ENCODE measurements at regions not wholly inside any gene's neighbourhood (a gene's known extent, or its start where the extent isn't known, plus 50 kb on each side); places are given as distances from the start of the nearest gene placed in this dataset.
"Not testable (repeated sequence)": the region's sequence is repeated elsewhere in the genome, so short reads cannot be mapped to it uniquely, and the experiment has no call there.

DNA sequence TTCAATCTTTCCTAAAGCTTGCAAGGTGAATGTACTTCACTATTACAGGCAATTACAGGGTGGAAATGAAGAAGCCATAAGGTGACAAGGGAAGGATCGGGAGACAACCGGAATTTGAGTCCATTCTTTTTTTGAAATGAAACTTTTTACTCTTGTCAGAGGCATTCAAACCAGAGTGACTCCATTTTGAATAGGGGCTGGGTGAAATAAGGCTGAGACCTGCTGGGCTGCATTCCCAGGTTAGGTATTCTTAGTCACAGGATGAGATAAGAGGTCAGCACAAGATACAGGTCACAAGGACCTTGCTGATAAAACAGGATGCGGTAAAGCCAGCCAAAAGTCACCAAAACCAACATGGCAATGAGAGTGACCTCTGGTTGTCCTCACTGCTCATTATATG lies 363.3 kb downstream of the TYW1 start:
- no peak for DNase-seq (ENCODE audit: low read depth in 2 of 2)

DNA sequence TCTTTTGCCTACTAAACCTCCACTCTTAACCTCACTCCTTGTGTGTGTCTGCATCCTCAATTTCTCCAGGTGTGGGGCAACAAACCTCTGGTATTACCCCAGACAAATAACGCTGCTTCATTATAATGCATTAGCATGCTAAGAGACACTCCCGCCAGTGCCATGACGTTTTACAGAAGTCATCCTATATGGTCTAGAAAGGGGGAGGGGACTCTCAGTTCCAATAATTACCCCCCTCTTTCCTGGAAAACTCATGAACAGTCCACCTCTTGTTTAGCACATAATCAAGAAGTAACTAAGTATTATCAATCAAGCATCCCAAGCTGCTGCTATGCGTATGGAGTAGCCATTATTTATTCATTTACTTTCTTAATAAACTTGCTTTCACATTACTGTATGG lies 364.5 kb downstream of the TYW1 start:
- no peak for DNase-seq (ENCODE audit: low read depth in 2 of 2)

DNA sequence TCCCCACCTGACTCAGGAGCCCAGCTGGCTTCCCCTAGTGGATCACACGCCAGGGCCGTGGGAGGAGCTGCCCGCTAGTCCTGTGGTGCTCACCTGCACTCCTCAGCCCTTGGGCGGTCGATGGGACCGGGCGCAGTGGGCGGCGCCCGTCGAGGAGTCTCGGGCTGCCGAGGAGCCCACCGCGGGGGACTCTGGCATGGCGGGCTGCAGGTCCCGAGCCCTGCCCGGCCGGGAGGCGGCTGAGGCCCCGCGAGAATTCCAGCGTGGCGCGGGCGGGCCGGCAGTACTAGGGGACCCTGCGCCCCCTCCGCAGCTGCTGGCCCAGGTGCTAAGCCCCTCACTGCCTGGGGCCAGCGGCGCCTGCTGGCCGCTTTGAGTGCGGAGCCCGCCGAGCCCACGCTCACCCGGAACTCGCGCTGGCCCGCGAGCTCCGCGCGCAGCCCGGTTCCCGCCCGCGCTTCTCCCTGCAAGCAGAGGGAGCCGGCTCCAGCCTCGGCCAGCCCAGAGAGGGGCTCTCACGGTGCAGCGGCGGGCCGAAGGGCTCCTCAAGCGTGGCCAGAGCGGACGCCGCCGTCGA lies 367.9 kb downstream of the TYW1 start:
- DNase-seq (ENCODE audit: low read depth in 2 of 2): no peak

GRCh38 chr7:67371429-67372305 lies 375.0 kb downstream of the TYW1 start:
- DNase-seq (ENCODE audit: low read depth in 2 of 2): peak; percentile 3 to 47

- DNase-seq (ENCODE audit: low read depth in 2 of 2): not testable (repeated sequence)
Observed at GRCh38 chr7:67373389-67373788, 376.8 kb downstream of the TYW1 start.

GRCh38 chr7:67375427-67375826 lies 378.8 kb downstream of the TYW1 start:
- no peak for DNase-seq (ENCODE audit: low read depth in 2 of 2)

DNA sequence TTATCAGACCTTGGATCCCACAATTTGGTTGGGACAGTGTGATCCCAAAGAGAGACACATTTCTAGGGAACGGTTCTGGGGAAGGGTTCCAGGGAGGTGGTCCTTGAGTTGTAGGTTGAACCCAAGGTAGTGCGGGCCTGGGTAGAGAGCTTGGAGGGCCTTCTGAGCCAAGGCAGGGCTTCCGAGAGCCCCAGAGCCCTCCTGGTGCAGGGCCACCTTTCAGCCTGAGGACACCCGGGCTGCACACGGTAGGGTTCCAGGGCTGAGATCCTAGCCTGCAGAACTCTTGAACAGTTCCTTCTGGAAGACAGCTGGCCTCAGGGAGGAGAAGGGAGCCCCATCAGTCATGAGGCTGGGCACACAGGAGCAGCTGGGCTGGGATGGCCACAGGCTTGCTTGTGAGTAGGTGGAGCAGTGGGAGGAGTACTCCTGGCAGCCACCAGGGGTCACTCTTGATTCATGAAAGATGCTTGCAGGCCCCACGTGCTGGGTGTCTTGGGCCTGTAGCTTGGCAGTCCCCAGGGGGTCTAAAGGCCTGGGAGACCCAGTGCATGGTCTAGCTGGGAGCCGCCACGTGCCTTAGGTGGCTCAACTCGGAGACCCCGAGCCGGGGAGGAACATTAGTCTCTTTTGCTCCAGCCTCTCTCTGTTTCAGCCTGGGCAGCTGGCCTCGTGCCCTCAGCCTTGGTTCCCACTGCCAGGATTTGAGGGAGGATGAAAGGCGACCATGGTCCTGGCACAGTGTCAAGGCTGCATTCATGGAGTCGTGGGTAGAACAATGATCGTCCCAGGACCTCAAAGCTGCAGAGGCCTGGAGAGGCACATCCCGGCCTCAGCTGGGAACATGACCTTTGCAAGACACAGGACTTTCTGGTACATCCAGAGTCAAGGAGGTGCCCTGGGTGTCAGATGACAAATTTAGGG lies 381.6 kb downstream of the TYW1 start:
- peak; percentile 21 to 44 for DNase-seq (ENCODE audit: low read depth in 2 of 2)

DNA sequence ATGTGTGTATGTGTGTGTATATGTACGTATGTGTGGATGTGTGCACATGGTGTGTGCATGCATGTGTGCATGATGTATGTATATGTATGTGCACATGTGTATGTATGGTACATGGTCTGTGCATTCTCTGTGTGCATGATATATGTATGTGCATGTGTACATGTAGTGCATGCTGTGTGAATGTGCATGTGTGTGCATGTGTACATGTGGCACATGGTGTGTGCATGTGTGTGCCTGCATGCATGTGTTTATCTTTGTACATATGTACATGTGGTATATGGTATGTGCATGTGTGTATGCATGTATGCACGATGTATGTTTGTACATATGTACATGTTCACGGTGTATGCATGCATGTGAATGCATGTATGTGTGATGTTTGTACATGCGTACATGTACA lies 383.7 kb downstream of the TYW1 start:
- DNase-seq (ENCODE audit: low read depth in 2 of 2): no peak

GRCh38 chr7:67380858-67381257 lies 384.2 kb downstream of the TYW1 start:
- DNase-seq (ENCODE audit: low read depth in 2 of 2): no peak

GRCh38 chr7:67387851-67388250 lies 391.2 kb downstream of the TYW1 start:
- no peak for DNase-seq (ENCODE audit: low read depth in 2 of 2)

GRCh38 chr7:67391168-67391567 lies 394.5 kb downstream of the TYW1 start:
- no peak for DNase-seq (ENCODE audit: low read depth in 2 of 2)

- DNase-seq (ENCODE audit: low read depth in 2 of 2): no peak
Observed at GRCh38 chr7:67392596-67393438, 396.2 kb downstream of the TYW1 start.

- DNase-seq (ENCODE audit: low read depth in 2 of 2): no peak
Observed at GRCh38 chr7:67393903-67394302, 397.3 kb downstream of the TYW1 start.

DNA sequence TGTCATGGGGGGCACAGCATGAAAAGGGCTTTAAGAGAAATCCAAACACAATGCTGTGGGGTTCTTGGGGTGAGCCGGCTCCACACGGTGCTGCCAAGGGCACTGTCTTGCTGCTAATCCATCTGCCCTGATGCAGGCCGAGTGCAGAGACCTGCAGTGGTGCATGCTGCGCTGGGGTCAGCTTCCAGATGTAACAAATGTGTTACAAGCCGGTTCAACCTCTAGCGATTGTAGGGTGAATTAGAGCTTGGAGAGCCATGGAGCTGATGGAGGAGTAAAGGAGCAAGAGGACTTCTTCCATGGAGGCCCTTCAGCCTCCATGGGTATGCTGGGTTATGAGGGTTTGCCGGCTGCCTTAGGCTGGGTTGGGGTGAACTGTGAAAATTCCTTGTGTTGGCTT lies 402.3 kb downstream of the TYW1 start:
- DNase-seq (ENCODE audit: low read depth in 2 of 2): no peak

- DNase-seq (ENCODE audit: low read depth in 2 of 2): no peak
Observed at GRCh38 chr7:67401492-67401891, 404.9 kb downstream of the TYW1 start.

- DNase-seq (ENCODE audit: low read depth in 2 of 2): no peak
Observed at GRCh38 chr7:67402280-67402679, 405.6 kb downstream of the TYW1 start.

GRCh38 chr7:67406976-67407375 lies 410.3 kb downstream of the TYW1 start:
- no peak for DNase-seq (ENCODE audit: low read depth in 2 of 2)

DNA sequence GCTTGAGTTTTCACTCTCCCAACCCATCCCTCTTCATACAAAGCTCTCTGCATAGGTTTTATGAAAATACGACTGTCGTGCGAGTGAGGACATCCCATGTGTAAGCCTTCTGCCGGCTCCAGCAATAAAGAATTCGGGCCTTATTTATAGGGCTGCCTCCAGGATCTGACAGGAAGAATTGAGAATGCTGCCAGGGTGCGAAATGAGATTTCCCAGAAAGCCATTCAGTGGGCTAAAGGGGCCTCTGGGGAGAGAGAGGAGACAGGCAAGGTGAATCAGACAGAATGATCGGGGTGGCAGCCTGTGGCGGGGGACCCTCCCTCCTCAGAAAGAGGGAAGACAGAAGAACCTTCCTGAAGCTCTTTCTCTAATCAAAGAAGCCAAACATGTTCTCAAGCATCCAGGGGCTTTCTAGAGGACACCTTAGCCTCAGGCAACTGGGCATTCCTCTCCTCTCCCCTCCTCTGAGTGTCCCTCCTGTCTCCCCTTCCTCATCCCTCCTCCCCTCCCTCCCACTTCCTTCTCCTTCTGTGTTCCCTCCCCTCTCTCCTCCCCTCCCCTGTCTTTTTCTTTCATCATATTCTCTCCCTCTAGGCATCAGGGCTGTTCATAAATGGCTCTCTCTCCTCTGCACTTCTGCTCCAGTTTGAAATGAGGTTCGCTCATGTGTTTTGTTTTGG lies 410.9 kb downstream of the TYW1 start:
- DNase-seq (ENCODE audit: low read depth in 2 of 2): no peak

- DNase-seq (ENCODE audit: low read depth in 2 of 2): no peak
Observed at GRCh38 chr7:67408109-67408508, 411.5 kb downstream of the TYW1 start.

DNA sequence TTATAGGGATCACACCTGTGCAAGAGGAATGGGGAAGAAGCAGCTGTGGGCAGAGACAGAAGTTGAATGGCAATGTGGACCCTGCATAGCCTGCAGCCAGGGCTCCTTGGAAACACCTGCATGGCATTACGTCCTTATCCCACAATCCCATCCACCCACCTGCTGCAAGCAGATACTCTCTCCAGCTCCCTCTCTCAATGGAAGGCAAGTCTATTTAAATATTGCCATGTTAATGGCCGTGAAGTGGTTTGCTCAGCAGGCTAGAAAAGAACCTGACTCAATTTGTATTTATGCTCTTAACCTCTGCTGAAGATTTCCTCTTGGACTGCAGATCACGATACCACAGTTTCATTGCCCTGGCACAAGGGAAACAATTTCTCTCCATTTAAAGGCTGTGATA lies 417.0 kb downstream of the TYW1 start:
- DNase-seq (ENCODE audit: low read depth in 2 of 2): no peak

DNA sequence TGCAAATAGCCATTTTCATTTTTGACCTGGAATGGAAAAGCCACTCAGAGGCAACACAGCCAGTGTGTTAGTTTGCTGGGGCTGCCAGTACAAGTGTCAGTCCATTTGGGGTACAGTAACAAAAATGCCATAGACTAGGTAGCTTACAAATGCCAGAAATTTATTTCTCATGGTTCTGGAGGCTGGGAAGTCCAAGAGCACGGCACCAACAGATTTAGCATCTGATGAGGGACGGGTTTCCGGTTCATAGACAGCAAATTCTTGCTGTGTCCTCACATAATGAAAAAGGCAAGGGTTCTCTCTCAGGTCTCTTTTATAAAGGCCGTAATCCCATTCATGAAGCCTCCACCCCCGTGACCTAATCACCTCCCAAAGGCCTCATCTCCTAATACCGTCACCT lies 418.2 kb downstream of the TYW1 start:
- DNase-seq (ENCODE audit: low read depth in 2 of 2): no peak

Data from stimulated activated CD4-positive, alpha-beta T cell treated with anti-CD3 and anti-CD28 coated beads, Interleukin-15, amount 100 ng/mL, for 48 hours (primary cell).